ENCODE measurements at regions not wholly inside any gene's neighbourhood (a gene's known extent, or its start where the extent isn't known, plus 50 kb on each side); places are given as distances from the start of the nearest gene placed in this dataset.

DNA sequence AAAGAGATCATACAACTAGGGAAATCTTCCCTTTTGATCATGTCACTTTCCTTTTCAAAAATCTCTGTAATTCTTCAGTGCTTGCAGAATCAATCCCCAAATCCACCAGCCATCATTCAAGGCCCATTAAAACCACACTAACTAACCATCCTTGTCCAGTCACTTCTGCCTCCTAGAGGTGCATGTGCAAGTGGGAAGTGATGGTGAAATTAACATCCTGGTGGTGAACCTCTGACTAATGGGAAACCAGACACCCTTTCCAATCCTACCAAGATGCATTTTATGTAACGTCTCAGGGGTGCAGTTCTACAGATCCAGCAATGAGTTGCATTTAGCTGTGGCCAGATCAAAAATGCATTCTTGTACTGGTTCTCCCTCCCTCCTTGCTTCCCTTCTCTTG lies 341.8 kb downstream of the RAPGEF2 start:
- TF ChIP-seq ESRRA (IDR thresholded peaks at IDR 0.05; ENCODE audit: low read length) (no peak), ETV6 (conservative IDR thresholded peaks at IDR 0.05 in 1 of 2, IDR thresholded peaks at IDR 0.05 in 1 of 2; ENCODE audit: borderline replicate concordance in 1 of 2, low read depth in 1 of 2) (no peak), ATF7 (IDR thresholded peaks at IDR 0.05; ENCODE audit: low read depth) (no peak), HDAC2 (IDR thresholded peaks at IDR 0.05) (no peak), TAF1 (IDR thresholded peaks at IDR 0.05; ENCODE audit: borderline replicate concordance, low read depth, low read length) (no peak), SMC3 (IDR thresholded peaks at IDR 0.05; ENCODE audit: borderline replicate concordance, low read length) (no peak), ZBED1 (IDR thresholded peaks at IDR 0.05; ENCODE audit: borderline replicate concordance) (no peak), ZSCAN29 (IDR thresholded peaks at IDR 0.05) (no peak), NFYB (IDR thresholded peaks at IDR 0.05; ENCODE audit: insufficient read depth, low read depth, low read length) (no peak), ZNF207 (IDR thresholded peaks at IDR 0.05; ENCODE audit: borderline replicate concordance) (no peak), CBFB (IDR thresholded peaks at IDR 0.05; ENCODE audit: low read depth) (no peak)
- TF ChIP-seq, protein P1, sequence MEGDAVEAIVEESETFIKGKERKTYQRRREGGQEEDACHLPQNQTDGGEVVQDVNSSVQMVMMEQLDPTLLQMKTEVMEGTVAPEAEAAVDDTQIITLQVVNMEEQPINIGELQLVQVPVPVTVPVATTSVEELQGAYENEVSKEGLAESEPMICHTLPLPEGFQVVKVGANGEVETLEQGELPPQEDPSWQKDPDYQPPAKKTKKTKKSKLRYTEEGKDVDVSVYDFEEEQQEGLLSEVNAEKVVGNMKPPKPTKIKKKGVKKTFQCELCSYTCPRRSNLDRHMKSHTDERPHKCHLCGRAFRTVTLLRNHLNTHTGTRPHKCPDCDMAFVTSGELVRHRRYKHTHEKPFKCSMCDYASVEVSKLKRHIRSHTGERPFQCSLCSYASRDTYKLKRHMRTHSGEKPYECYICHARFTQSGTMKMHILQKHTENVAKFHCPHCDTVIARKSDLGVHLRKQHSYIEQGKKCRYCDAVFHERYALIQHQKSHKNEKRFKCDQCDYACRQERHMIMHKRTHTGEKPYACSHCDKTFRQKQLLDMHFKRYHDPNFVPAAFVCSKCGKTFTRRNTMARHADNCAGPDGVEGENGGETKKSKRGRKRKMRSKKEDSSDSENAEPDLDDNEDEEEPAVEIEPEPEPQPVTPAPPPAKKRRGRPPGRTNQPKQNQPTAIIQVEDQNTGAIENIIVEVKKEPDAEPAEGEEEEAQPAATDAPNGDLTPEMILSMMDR (IDR thresholded peaks at IDR 0.05 in 2 of 3, conservative IDR thresholded peaks at IDR 0.05 in 1 of 3; ENCODE audit: control insufficient read depth in 2 of 3, extremely low read depth in 1 of 3, insufficient read depth in 1 of 3, low read depth in 3 of 3, low read length in 3 of 3): no peak; a peak in 1 of 6 replicates
- TF ChIP-seq, protein P2, sequence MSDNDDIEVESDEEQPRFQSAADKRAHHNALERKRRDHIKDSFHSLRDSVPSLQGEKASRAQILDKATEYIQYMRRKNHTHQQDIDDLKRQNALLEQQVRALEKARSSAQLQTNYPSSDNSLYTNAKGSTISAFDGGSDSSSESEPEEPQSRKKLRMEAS (IDR thresholded peaks at IDR 0.05; ENCODE audit: low read depth, low read length): no peak
- TF ChIP-seq, protein P3, sequence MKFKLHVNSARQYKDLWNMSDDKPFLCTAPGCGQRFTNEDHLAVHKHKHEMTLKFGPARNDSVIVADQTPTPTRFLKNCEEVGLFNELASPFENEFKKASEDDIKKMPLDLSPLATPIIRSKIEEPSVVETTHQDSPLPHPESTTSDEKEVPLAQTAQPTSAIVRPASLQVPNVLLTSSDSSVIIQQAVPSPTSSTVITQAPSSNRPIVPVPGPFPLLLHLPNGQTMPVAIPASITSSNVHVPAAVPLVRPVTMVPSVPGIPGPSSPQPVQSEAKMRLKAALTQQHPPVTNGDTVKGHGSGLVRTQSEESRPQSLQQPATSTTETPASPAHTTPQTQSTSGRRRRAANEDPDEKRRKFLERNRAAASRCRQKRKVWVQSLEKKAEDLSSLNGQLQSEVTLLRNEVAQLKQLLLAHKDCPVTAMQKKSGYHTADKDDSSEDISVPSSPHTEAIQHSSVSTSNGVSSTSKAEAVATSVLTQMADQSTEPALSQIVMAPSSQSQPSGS (IDR thresholded peaks at IDR 0.05; ENCODE audit: low read length): no peak
